ENCODE measurements at regions not wholly inside any gene's neighbourhood (a gene's known extent, or its start where the extent isn't known, plus 50 kb on each side); places are given as distances from the start of the nearest gene placed in this dataset.

DNA sequence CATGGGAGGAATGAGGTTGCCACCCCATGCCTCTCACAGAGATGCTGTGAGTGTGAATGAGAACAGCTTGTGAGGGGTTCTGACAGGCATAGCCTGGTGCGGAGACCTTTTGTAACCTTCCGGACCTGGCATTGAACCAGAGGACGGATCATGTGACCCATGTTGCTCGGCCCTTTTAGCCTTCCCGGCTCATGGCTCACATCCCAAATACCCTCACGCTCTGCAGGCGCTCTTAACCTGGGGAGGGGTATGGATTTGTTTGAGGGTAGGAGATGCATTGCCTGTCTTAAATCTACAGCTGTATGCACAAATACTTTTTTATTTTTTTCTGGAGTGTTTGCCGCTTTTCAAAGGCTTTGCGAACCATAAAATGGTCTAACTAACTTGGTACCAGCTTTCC, 102.4 kb upstream of the CRHR1 start:
- POLR2A ChIA-PET: no interaction called here
- TF ChIP-seq, protein P1, sequence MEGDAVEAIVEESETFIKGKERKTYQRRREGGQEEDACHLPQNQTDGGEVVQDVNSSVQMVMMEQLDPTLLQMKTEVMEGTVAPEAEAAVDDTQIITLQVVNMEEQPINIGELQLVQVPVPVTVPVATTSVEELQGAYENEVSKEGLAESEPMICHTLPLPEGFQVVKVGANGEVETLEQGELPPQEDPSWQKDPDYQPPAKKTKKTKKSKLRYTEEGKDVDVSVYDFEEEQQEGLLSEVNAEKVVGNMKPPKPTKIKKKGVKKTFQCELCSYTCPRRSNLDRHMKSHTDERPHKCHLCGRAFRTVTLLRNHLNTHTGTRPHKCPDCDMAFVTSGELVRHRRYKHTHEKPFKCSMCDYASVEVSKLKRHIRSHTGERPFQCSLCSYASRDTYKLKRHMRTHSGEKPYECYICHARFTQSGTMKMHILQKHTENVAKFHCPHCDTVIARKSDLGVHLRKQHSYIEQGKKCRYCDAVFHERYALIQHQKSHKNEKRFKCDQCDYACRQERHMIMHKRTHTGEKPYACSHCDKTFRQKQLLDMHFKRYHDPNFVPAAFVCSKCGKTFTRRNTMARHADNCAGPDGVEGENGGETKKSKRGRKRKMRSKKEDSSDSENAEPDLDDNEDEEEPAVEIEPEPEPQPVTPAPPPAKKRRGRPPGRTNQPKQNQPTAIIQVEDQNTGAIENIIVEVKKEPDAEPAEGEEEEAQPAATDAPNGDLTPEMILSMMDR (IDR thresholded peaks at IDR 0.05): no peak
- no peak for TF ChIP-seq EZH2 (IDR thresholded peaks at IDR 0.05; ENCODE audit: borderline replicate concordance, insufficient read depth, low read depth, low read length, poor library complexity, severe bottlenecking)
- DNase-seq (no peak), ATAC-seq (ENCODE audit: low read depth) (no peak)
- H3K27ac Mint-ChIP-seq: no peak overlapping the region
- no peak overlapping the region for H3K4me2 ChIP-seq (replicated peaks; ENCODE audit: low read depth, low read length, poor library complexity, severe bottlenecking)
- H3K9me3 ChIP-seq (ENCODE audit: control extremely low read depth in 1 of 3, control insufficient read depth in 2 of 3, insufficient read depth in 1 of 3, low read length in 2 of 3): peaks cover 0 to 4% (median 0%) of the 10 kb centered on the region in 3 donors
- peaks cover 2% of the 10 kb centered on the region for H3K9me3 Mint-ChIP-seq (ENCODE audit: insufficient read depth)
- 97% methylated on average over 4 of the region's 9 CpGs for WGBS (ENCODE audit: insufficient coverage)
- no peak overlapping the region for H3K9ac ChIP-seq (ENCODE audit: low read length)
- H3K79me2 ChIP-seq (ENCODE audit: control insufficient read depth, insufficient read depth, low read length): no peaks in the 10 kb centered on the region
- intact Hi-C loops (cut with micrococcal nuclease): no loop called here
- CTCF ChIA-PET: no interaction called here
- no peaks in the 10 kb centered on the region for H3K4me1 Mint-ChIP-seq
- no peaks in the 10 kb centered on the region for H3K4me1 ChIP-seq (ENCODE audit: control insufficient read depth in 2 of 2, insufficient read depth in 2 of 2, low read length in 2 of 2)
- H3K4me3 Mint-ChIP-seq: no peak overlapping the region
- peaks cover 0 to 11% (median 0%) of the 10 kb centered on the region in 4 experiments for H3K27me3 ChIP-seq (replicated peaks in 1 of 4; ENCODE audit: control extremely low read depth in 1 of 4, control insufficient read depth in 3 of 4, insufficient read depth in 4 of 4, low read length in 3 of 4)
- H2AFZ ChIP-seq (ENCODE audit: insufficient read depth, low read depth, low read length, poor library complexity, severe bottlenecking): no peak overlapping the region
- H3K36me3 ChIP-seq (replicated peaks in 1 of 2; ENCODE audit: control extremely low read depth in 1 of 2, control insufficient read depth in 1 of 2, extremely low read depth in 1 of 2, insufficient read depth in 2 of 2, low read length in 1 of 2): no peaks in the 10 kb centered on the region
- no peak overlapping the region for H3K27ac ChIP-seq (ENCODE audit: low read length in 2 of 2)
- peaks cover 36% of the 10 kb centered on the region for H3K27me3 Mint-ChIP-seq
- H4K20me1 ChIP-seq (ENCODE audit: control insufficient read depth, insufficient read depth, low read length, poor library complexity, severe bottlenecking): no peaks in the 10 kb centered on the region
- no peak overlapping the region for H3K4me3 ChIP-seq (ENCODE audit: control extremely low read depth in 1 of 5, extremely low read depth in 1 of 5, insufficient read depth in 1 of 5, low read depth in 2 of 5, low read length in 4 of 5)

DNA sequence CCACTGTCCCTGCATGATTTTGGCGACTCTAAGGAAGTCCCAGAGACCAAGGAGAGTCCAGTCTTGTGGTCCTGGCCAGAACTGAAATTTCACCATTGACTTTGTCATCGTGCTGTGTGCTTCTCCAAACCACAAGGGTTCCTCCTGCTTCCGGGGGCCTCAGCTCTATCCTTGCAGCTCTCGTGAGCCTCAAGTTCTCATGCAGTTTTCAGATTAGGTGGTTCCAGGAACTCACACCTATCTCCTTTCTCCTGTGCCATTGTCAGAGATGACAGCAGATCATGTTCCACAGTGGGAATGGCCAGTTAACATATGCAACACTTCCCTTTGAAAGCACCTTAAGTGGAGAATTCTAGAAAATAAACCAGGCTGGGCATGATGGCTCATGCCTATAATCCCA, 97.9 kb upstream of the CRHR1 start:
- H3K27ac ChIP-seq (ENCODE audit: low read length in 2 of 2): no peak overlapping the region
- peaks cover 0 to 11% (median 5%) of the 10 kb centered on the region in 4 experiments for H3K27me3 ChIP-seq (replicated peaks in 1 of 4; ENCODE audit: control extremely low read depth in 1 of 4, control insufficient read depth in 3 of 4, insufficient read depth in 4 of 4, low read length in 3 of 4)
- no peak overlapping the region for H3K4me3 Mint-ChIP-seq
- H3K4me3 ChIP-seq (ENCODE audit: control extremely low read depth in 1 of 5, extremely low read depth in 1 of 5, insufficient read depth in 1 of 5, low read depth in 2 of 5, low read length in 4 of 5): no peak overlapping the region
- no peak for DNase-seq
- H3K27me3 Mint-ChIP-seq: peaks cover 44% of the 10 kb centered on the region
- H2AFZ ChIP-seq (ENCODE audit: insufficient read depth, low read depth, low read length, poor library complexity, severe bottlenecking): no peak overlapping the region
- WGBS (ENCODE audit: insufficient coverage): 86% methylated on average over 4 of the region's 4 CpGs
- POLR2A ChIA-PET: no interaction called here
- H3K27ac Mint-ChIP-seq: no peak overlapping the region
- no peaks in the 10 kb centered on the region for H3K79me2 ChIP-seq (ENCODE audit: control insufficient read depth, insufficient read depth, low read length)
- no peaks in the 10 kb centered on the region for H4K20me1 ChIP-seq (ENCODE audit: control insufficient read depth, insufficient read depth, low read length, poor library complexity, severe bottlenecking)
- no peak overlapping the region for H3K4me2 ChIP-seq (replicated peaks; ENCODE audit: low read depth, low read length, poor library complexity, severe bottlenecking)
- H3K9me3 ChIP-seq (ENCODE audit: control extremely low read depth in 1 of 3, control insufficient read depth in 2 of 3, insufficient read depth in 1 of 3, low read length in 2 of 3): no peaks in the 10 kb centered on the region
- intact Hi-C loops (cut with micrococcal nuclease): no loop called here
- no peaks in the 10 kb centered on the region for H3K4me1 Mint-ChIP-seq
- no peak overlapping the region for H3K9ac ChIP-seq (ENCODE audit: low read length)
- no peaks in the 10 kb centered on the region for H3K36me3 ChIP-seq (replicated peaks in 1 of 2; ENCODE audit: control extremely low read depth in 1 of 2, control insufficient read depth in 1 of 2, extremely low read depth in 1 of 2, insufficient read depth in 2 of 2, low read length in 1 of 2)
- no peaks in the 10 kb centered on the region for H3K4me1 ChIP-seq (ENCODE audit: control insufficient read depth in 2 of 2, insufficient read depth in 2 of 2, low read length in 2 of 2)
- ATAC-seq (ENCODE audit: low read depth): no peak
- no peak for TF ChIP-seq EZH2 (IDR thresholded peaks at IDR 0.05; ENCODE audit: borderline replicate concordance, insufficient read depth, low read depth, low read length, poor library complexity, severe bottlenecking)
- TF ChIP-seq, protein P1 (IDR thresholded peaks at IDR 0.05): no peak
- no peaks in the 10 kb centered on the region for H3K9me3 Mint-ChIP-seq (ENCODE audit: insufficient read depth)
- CTCF ChIA-PET: no interaction called here
